ENCODE measurements at regions not wholly inside any gene's neighbourhood (a gene's known extent, or its start where the extent isn't known, plus 50 kb on each side); places are given as distances from the start of the nearest gene placed in this dataset.

- TF ChIP-seq SPI1 (IDR thresholded peaks at IDR 0.05; ENCODE audit: borderline replicate concordance, low read depth) (no peak), GABPA (IDR thresholded peaks at IDR 0.05; ENCODE audit: low read depth) (no peak), REST (IDR thresholded peaks at IDR 0.05; ENCODE audit: insufficient replicate concordance, low read depth) (no peak), CTCF (IDR thresholded peaks at IDR 0.05; ENCODE audit: insufficient read depth, low read length) (no peak), POLR2AphosphoS5 (IDR thresholded peaks at IDR 0.05; ENCODE audit: low read depth) (no peak)
Measured at GRCh38 chr4:11336435-11336834, 92.3 kb downstream of the HS3ST1 start.

GRCh38 chr4:11334887-11335286 lies 93.8 kb downstream of the HS3ST1 start:
- TF ChIP-seq CTCF (IDR thresholded peaks at IDR 0.05; ENCODE audit: insufficient read depth, low read length) (no peak), SPI1 (IDR thresholded peaks at IDR 0.05; ENCODE audit: borderline replicate concordance, low read depth) (no peak), REST (IDR thresholded peaks at IDR 0.05; ENCODE audit: insufficient replicate concordance, low read depth) (no peak), POLR2AphosphoS5 (IDR thresholded peaks at IDR 0.05; ENCODE audit: low read depth) (no peak), GABPA (IDR thresholded peaks at IDR 0.05; ENCODE audit: low read depth) (no peak)
- H3K4me3 ChIP-seq (replicated peaks; ENCODE audit: insufficient read depth, low read length): no peak overlapping the region
- no peak for DNase-seq (ENCODE audit: low read depth in 1 of 2, low spot score in 1 of 2)
- no peaks in the 10 kb centered on the region for H3K27me3 ChIP-seq (ENCODE audit: insufficient read depth, poor library complexity, severe bottlenecking)
- H3K27ac ChIP-seq (replicated peaks): no peak overlapping the region

More at GRCh38 chr4:11336435-11336834, 92.3 kb downstream of the HS3ST1 start:
- no peaks in the 10 kb centered on the region for H3K27me3 ChIP-seq (ENCODE audit: insufficient read depth, poor library complexity, severe bottlenecking)
- no peak for DNase-seq (ENCODE audit: low read depth in 1 of 2, low spot score in 1 of 2)
- H3K4me3 ChIP-seq (replicated peaks; ENCODE audit: insufficient read depth, low read length): no peak overlapping the region
- H3K27ac ChIP-seq (replicated peaks): no peak overlapping the region

- Histone ChIP-seq H3K4me3 (replicated peaks; ENCODE audit: insufficient read depth, low read length) (no peak overlapping the region), H3K27me3 (ENCODE audit: insufficient read depth, poor library complexity, severe bottlenecking) (no peaks in the 10 kb centered on the region), H3K27ac (replicated peaks) (no peak overlapping the region)
- DNase-seq (ENCODE audit: low read depth in 1 of 2, low spot score in 1 of 2): no peak
- TF ChIP-seq POLR2AphosphoS5 (IDR thresholded peaks at IDR 0.05; ENCODE audit: low read depth) (no peak), GABPA (IDR thresholded peaks at IDR 0.05; ENCODE audit: low read depth) (no peak), CTCF (IDR thresholded peaks at IDR 0.05; ENCODE audit: insufficient read depth, low read length) (no peak), REST (IDR thresholded peaks at IDR 0.05; ENCODE audit: insufficient replicate concordance, low read depth) (no peak), SPI1 (IDR thresholded peaks at IDR 0.05; ENCODE audit: borderline replicate concordance, low read depth) (no peak)
Measured at GRCh38 chr4:11328401-11328800, 100.3 kb downstream of the HS3ST1 start.
